Gastrocnemius medialis (tissue), 4 donors: ENCODE measurements at regions not wholly inside any gene's neighbourhood (a gene's known extent, or its start where the extent isn't known, plus 50 kb on each side); places are given as distances from the start of the nearest gene placed in this dataset.

Experiments used
- POLR2A ChIP-seq, 2 donors: fragments of 450-650 bp; IDR thresholded peaks; one replicate each; pipeline ENCODE4 v1.6.1; 2017; ENCODE audit warnings: antibody characterized with exemption in 2 of 2, mild to moderate bottlenecking in 2 of 2, moderate library complexity in 2 of 2
- TF ChIP-seq, protein P1 (sequence below), 5 experiments: fragments of 450-650 bp in 3 of 5; fragments of 200-600 bp in 2 of 5; sonication (generic) in 2 of 5; IDR thresholded peaks in 4 of 5; conservative IDR thresholded peaks in 1 of 5; 1 replicate in 4 of 5; 2 replicates in 1 of 5; pipeline ENCODE4 v1.5.1; 2016 to 2019; ENCODE audit warnings: antibody characterized with exemption in 5 of 5, mild to moderate bottlenecking in 3 of 5, moderate library complexity in 3 of 5

GRCh38 chr16:75929046-75929445 lies 202.8 kb upstream of the CPHXL start:
- TF ChIP-seq, protein P1, sequence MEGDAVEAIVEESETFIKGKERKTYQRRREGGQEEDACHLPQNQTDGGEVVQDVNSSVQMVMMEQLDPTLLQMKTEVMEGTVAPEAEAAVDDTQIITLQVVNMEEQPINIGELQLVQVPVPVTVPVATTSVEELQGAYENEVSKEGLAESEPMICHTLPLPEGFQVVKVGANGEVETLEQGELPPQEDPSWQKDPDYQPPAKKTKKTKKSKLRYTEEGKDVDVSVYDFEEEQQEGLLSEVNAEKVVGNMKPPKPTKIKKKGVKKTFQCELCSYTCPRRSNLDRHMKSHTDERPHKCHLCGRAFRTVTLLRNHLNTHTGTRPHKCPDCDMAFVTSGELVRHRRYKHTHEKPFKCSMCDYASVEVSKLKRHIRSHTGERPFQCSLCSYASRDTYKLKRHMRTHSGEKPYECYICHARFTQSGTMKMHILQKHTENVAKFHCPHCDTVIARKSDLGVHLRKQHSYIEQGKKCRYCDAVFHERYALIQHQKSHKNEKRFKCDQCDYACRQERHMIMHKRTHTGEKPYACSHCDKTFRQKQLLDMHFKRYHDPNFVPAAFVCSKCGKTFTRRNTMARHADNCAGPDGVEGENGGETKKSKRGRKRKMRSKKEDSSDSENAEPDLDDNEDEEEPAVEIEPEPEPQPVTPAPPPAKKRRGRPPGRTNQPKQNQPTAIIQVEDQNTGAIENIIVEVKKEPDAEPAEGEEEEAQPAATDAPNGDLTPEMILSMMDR (IDR thresholded peaks at IDR 0.05 in 4 of 5, conservative IDR thresholded peaks at IDR 0.05 in 1 of 5): no peak
- TF ChIP-seq POLR2A (IDR thresholded peaks at IDR 0.05): no peak
